Activated gamma-delta T cell treated with Interleukin-2 at 50 U/mL for 16 hours (primary cell): ENCODE measurements at regions not wholly inside any gene's neighbourhood (a gene's known extent, or its start where the extent isn't known, plus 50 kb on each side); places are given as distances from the start of the nearest gene placed in this dataset.

Source experiments
- DNase-seq: peaks from one replicate; pipeline ENCODE4 v3.0.0-alpha.2; 2020

DNA sequence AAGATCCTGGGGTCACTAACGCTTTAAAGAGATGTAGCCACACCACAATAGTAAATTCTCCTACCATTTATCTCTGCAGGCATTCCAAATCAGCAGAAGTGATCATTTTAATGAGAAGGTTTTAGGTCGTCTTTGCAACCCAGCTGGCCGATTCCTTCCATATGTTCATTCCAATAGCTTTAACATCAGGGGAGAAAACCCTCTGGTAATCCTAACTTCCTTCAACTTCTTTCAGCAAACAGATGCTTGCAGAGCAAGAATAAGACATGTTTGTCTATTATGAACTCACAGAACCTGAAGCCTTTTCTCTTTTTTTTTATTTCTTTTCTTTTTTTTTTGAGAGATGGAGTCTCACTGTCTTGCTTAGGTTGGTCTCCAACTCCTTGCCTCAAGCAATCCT lies 498.6 kb upstream of the SLITRK1 start:
- no peak for DNase-seq

DNA sequence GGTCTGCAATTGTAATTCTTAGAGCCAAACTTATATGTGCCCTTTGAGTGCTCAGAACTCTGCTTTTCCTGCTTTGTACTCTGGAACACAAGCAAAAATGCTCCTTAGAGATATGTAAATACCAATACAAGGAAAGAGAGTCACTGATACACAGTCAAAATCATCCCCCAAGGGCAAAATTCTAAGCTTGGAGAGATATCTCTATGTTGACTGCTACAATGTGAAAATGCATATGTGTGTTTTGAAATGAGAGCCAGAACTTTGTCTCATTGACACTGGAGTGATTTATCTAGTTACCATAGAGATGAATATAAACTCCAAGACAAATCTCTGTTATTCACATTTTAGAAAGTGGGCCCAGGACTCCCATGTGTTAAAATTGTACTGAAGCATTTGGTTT lies 494.8 kb upstream of the SLITRK1 start:
- no peak for DNase-seq

DNA sequence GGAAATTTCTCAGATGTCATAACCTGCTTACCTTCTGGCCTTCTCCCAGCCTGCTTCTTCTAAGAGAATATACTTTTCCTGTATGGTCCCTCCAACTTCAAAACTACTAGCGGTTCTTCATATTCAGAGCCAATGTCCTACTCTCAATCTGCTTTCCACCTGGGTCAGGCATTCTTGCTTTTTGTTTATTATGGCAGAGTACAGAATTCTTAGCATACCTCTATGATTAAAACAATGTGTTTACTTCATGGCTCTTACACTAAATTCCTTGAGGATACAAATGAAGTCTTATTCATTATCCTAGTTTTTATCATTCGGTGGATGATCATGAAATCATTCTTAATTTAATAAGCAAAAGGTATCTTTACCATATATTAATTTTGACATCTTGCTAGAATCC lies 484.2 kb upstream of the SLITRK1 start:
- DNase-seq, result no peak

DNA sequence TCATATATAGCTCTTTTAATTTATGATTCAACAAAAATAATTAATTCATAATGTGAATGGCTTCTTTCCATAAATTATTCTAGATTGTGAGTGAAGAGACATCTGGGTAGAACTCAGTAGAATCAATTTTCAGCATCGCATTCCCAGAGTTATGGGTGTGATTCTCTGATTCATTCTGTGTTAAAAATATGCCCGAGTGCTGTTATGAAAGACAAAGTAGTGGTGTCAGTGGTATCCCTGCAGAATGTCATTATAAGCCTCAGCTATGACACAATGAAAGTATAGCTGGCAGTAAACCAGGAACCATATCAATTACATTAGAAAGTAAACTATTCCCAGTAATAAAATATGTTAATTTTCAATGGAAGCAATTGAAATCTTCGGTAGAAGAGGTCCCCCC lies 480.5 kb upstream of the SLITRK1 start:
- DNase-seq, result no peak

DNA sequence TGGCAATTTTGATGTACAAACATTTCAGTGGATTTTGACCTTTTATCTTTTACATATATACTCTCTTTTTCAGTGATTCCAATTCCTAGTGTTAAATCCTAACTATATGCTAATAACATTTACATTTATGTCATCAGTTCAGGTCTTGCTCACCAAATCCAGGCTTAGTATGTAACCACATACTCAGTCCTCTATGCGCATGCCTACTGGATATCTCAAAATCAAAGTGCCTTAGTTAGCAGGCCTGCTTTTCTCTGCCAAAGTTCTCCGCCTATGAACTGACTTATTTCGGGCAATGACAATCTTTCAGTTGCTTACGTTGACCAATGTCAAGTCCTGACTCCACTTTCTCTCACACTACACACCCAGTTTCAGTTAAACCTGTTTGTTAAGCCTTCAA lies 478.5 kb upstream of the SLITRK1 start:
- DNase-seq, result no peak

DNA sequence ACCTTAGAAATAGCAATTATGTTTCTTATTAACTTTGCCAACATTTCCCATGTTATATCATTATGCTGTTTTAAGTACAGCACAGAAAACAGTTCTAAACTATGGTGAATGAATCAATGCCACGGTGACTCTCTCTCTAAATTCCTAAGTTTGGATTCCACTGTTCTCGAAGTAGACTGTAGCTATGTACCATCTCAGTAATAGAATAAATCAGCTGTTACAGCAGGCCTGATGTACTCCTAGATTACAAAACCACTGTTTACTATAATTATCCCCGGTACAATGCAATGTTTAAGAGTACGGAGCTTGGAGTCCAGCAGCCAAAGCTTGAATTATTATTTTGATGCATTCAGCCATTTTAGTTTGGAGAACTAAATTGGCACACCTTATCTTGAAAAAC lies 476.3 kb upstream of the SLITRK1 start:
- DNase-seq, result no peak

DNA sequence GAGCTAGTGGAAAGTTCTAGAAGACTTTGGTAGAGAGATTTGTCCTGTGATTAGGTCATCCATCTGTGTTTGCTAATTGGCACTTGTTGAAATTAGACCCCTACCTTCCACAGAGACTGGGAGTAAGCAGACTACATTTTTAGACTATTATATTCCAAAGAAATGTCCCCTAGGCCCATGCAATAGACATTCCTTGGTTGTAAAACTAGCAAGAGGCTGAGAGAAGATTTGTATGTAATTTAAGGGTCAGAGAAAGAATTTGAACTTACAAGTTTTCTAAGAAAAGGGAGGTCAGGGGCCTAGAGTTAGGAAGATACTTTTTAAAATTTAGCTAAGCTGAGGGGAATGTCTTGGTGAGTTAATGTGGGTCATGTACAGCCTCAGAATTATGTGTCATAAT lies 470.7 kb upstream of the SLITRK1 start:
- no peak for DNase-seq

DNA sequence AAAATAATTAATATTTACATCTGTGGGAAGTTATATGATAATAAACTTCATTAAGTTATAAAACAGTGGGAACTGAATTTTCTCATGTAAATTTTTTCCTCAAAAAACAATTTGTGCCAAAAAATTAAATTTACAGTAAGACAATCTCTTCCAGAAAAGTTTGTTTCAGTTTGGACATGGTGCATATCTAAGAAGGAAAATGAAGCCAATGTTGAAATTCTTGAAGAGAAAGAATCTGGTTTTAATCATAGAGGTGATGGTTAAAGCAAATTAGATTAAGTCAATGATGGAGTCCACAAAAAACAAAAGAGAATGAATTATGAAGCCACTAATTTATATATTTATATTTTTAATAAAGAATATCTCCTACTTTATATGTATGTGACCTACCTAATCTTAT lies 457.2 kb upstream of the SLITRK1 start:
- DNase-seq, result no peak

DNA sequence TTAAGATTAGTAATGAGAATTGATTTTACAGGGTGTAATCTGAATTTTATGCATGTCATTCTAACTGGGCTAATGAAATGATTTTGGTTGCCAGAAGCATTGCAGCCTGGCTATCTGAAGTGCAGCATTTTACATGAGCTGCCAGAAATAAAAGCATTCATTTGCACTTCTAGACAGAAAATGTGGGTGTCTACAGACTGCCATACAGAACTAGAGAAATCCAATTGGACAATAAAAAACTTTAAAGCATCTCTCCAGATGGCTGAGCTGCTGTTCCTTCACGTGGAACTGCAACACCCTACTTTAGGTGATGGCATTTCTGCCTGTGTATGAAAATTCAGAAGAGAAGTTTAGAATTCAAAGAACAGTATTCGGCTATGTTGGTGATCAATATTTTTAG lies 450.1 kb upstream of the SLITRK1 start:
- no peak for DNase-seq

DNA sequence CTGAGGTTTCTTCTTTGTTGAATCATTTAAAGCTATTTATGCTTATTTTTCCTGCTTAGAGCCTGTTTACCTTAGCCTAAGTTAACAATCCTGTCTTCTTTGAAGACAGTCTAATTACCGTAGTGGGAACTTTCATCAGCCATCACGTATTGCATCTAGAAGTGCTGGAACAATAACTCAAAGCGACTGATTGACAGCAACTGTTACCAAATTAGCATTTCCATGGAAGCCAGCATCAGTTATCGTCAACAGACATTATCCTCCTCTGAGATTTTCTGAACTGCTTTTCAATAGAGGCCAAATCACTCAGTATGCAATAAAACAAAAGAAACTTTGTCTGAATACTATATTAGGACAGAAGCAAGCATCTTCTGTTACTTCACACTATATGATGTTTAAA lies 433.3 kb upstream of the SLITRK1 start:
- no peak for DNase-seq

DNA sequence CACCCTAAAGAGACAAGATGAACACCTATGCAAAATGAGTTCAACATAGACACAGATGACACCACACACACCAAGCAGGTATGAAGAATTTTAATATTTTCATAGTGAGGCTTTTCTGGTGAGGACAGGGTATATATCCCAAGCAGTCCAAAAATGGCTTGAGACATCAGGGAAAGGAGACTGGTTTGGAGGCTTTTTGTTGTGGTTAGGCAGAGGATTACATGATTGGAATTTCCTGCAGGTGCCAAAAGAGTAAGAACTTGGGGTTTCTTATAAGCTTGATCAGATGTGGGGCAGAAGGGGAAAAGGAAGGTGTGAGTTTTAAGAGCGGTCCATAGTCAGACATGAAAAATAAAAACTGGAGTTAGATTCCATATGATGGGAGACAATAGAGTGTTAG lies 420.8 kb upstream of the SLITRK1 start:
- DNase-seq, result no peak

DNA sequence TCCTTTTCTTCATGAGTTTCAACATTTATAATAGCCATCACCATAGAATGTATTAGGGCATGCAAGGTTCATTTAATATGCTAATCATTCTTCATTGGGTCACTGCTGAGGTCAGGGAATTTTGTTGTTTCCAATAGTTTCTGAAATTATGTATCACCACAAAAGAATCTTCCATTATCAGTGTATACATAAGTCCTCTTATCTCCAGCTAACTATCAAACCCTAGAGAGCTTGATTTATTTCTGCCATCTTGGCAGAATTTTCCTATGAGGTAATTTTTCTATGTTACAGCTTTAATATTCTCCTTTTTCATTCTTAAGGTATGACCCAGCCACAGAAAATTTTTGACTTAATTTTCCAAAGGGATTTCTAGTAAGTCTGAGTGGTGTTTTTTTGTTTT lies 415.0 kb upstream of the SLITRK1 start:
- no peak for DNase-seq

DNA sequence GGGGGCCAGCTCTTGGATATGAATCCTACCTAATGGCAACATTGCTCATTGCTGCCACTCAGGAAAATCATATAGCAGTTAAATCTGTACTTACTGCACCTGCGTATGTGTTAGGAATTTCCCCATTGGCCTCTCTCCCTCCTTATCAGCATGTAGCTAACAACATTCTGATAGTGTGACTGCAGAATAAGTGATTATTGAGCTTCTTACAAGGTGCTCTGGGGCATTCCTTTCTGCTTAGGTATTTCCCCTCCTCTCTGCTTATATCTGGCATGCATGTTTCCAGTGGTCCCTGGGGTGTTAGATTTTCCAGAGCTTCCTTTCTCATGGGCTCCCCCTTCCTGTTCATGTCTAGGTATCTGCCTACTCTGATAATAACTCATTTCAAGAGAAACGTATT lies 414.1 kb upstream of the SLITRK1 start:
- DNase-seq, result no peak

DNA sequence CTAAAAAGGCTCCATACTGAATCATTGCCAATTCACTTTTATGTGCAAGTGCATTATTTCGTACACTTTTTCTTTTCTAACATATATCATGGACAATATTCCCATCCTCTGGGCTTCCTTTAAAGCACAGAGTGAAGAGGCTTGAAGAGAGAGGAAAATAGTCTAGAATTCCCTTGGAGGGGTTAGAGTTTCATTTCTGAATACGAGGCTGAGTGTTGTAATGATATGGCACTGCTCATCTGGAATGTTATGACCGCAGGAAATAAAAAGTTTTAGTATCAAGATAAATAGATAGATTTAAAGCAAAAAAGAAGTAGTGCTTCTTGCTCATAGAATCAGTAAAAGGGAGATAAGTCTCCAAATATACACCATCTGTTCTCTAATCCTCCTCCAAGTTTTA lies 412.3 kb upstream of the SLITRK1 start:
- no peak for DNase-seq

DNA sequence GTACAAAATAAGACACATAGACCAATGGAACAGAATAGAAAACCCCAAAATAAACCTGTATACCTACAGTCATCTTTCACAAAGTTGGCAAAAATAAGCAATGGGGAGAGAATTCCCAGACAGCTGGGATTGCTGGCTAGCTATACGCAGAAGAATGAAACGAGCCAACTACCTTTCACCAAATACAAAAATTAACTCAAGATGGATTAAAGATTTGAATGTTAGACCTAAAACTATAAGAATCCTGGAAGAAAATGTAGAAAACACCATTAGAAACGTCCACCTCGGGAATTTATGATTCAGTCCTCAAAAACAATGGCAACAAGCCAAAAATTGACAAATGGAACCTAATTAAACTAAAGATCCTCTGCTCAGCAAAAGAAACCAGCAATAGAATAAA lies 408.1 kb upstream of the SLITRK1 start:
- DNase-seq, result no peak

DNA sequence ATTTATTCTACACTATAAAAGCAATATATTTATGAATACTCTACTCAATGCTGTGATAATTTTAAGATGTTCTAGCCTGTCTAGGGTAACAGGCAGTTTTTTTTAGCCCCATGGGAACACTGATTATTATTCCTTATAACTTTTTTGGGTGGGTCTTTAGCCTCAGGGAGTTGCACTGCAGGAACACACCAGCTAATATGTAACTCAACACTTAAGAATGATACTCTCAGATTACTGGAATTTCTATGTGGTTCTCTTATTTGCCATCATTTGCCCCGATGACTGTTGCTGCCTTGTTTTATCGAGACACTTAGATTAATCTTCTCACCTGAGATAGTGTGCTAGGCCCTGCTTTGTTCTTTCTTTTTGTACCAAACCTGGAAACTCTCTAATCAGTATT lies 396.9 kb upstream of the SLITRK1 start:
- DNase-seq, result no peak

DNA sequence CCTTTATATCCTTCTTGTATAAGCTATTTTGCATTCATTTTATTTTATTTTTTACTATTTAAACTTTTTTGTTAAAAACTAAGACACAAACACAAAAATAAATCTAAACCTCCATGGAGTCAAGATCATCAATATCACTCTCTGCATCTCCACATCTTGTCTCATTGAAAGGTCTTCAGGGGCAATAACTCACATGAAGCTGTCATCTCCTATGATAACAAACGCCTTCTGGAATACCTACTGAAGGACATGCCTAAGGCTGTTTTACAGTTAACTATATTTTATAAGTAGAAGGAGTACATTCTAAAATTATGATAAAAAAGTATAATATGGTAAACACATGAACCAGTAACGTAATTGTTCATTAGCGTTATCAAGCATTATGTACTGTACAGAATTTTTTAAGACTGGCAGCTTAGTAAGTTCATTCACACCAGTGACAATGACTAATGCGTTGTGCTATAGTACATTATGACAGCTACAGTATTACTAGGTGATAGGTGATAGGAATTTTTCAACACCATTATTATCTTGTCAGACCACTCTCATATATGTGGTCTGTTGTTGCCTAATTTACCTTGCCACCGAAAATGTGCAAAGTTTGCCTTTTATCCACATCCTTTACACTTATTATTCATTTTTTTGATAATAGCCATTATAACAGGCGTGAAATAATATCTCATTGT lies 390.7 kb upstream of the SLITRK1 start:
- DNase-seq, result no peak

DNA sequence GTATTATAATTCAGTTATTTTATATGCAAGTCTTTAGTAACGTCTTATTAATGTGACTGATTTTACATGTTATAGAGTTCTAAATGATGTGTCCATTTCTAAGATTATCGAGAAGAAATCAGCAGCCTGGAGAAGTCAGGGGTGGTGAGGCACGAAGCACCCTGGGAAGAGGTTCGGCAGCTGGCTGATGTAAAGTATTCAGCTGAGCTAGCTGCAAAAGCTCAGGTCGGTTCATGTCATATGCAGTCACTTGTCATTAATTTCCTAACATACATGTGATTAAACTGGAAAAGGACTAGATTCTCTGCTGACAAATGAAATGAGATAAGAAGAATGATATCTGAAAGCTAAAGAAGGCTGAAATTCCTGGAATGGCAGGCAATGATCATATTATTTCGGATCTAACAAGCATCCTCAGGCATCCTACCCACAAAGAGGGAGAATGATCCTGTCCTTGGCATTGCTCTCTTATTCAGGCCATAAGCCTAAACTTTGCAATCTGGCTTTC lies 383.0 kb upstream of the SLITRK1 start:
- DNase-seq, result no peak

DNA sequence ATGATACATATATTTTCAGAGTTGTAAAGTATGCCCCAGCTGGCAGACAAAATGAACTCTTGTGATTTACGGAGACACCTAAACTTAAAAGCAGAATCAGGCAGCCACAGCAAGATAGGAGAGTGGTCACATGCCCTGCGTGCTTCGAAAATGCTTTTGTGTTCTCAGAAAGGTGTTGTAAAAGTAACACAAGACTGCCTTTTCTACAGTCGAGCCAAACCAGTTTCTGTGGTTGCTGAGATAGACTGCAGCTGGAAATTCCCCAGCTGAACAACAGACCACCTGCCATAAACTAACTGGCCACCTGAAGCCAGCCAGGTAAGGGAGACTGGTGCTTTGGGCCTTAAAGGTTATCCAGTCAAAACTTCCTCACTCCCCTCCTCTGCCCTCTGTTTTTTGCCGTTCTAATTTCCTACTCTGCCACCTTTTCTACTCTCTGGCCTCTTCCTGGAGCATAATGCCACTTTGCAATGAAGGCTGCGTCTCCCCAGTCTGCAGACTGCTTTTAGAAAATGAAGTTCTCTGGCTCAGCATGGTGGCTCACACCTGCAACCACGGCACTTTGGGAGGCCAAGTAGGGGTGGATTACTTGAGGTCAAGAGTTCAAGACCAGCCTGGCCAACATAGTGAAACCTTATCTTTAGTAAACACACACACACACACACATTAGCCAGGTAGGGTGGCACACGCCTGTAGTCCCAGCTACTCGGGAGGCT lies 381.2 kb upstream of the SLITRK1 start:
- no peak for DNase-seq

DNA sequence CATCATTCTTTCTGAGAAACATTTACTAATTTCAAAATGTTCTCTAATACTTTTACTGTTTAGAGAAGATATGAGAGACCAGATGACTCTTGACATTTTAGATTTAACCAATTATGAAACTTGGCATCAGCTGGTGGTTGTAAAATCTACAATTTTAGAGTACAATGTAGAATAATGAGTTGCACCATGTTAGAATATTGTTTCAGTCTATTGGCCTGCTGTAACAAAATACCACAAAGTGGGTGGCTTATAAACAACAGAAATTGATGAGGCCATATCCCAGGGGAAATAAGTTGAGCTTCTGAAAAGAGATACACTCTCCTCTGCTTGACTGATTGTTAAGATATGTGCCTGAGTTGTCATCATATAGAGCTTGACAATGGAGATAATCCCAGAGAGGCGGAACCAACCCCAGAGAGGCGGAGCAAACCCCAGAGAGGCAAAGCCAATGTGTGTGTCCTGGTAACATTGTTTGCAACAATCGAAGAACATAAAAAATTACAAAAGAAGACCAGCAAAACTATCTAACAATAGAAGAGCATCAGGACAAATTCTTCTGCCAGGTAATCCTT lies 373.0 kb upstream of the SLITRK1 start:
- DNase-seq, result no peak

DNA sequence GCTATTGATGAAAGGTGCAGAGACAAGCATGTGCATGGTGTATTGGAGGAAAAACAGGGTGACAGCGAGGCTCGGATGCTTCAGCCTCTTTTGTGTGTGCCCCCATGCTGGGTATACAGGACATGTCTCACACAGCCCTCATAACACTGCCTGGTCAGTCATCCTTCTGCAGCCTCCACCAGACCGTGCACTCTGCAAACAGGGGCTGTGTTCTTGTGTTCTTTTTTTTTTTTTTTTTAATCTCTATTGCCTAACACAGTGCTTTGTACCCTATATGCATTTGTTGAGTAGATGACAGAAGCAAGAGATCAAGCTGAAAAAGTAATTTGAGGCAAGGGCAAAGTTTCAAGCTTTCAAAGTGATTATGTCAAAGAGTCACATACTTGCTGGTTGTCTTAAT lies 367.2 kb upstream of the SLITRK1 start:
- no peak for DNase-seq

DNA sequence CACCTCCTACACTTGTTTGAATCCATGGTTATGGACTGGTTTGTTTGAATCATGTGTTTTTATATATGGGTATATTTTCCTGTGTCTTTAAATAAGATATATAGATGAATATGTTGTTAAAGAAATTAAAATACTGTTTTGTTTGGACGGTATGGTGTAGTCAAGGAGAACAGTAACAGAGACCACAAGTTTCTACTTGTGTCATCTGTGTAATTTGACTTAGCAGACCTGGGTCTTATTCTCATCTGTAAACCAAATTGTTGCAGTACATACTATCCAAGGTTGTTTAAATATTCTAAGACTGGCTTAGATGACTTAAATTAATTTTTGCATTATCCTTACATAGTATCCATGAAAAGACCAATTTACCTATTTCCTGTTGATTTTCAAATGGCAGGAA lies 361.1 kb upstream of the SLITRK1 start:
- no peak for DNase-seq

DNA sequence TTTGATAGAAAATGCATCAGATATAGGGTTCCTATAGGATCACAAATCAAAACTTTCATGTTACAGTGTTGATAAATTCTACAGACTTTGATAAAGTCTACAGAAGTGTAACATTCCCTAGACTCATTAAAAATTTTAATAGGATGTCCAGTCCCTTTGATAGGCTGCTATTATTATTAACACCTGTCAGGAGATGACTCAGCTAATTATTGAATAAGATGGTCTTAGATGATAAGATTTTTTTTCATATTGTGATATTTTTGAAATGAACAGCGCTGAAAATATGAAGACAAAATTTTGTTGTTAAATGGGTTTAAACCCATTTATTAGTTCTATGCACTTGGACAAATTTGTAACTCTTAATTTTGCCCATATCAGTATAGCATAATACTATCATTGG lies 356.8 kb upstream of the SLITRK1 start:
- DNase-seq, result no peak

DNA sequence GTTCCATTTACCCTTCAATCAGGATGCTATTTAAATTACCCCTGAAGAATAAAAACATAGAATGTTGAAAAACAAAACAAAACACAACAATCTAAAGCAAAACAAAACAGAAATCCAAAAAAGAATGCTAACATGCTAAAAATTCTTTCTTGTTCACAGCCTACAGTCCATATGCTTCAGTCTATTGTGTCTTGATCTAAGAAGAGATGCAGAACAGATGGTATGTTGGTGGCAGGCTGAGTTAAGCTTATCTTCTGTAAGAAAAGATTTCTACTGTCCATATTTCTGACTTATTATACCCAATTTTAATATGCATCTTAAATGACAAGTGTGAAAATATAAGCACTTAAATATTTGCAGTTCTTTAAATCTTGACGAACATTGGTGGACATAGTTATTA lies 356.1 kb upstream of the SLITRK1 start:
- DNase-seq, result no peak

DNA sequence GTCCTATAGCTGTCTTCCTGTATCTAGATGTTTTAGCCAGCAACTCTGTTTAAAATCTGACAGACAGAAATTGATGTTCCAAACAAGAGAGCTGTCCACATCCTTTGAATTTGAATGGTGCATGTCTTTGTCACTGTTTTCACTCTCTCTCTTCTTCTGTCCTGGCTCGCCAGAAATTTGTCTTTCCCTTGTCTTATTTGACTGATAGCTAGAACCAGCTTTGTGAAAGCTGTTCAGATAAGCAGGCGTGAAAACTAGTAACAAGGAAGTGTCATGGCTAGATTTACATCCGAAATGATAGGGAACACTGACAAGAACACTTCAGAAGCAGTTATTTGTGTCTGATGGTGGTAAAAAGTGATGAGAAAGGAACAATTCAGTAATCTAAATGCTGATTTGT lies 354.9 kb upstream of the SLITRK1 start:
- no peak for DNase-seq
